ENCODE measurements at regions not wholly inside any gene's neighbourhood (a gene's known extent, or its start where the extent isn't known, plus 50 kb on each side); places are given as distances from the start of the nearest gene placed in this dataset.
A peak's percentile ranks its signal among the peaks of the same experiment; 100 is the strongest.

DNA sequence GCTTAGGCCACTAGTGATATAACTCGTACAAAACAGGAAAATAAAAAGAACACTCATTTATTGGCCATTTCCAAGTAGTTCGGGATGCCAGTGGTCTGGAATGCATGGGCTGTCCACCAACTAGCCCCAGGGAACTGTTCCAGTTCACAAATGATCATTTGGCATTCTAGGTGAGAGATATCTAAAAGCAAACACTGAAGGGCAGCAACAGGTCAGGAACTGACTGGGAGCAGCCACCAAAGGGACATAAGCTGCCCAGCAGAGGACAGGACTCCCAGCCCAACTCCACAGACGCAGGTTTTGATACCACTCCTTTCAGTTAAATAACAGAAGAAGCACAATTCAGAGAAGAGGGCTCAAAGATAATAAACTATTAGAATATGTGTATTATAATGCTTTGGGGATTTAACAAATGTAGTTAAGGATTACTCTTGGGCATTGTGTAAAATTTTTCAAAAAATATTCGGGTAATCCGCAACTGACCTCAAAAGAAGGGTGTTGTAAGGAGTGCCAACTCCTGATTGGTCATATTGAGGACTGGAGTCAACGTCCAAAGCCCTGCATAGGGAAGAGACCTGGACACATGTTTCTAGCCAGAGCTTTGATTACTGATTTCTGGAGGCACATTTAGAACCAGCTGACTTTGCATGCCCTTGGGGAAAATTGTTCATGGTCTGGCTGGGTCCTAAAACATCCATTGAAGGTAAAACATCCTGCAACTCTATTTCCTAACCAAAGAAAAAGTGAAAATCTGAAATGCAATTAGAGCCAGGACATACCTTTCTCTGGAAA is 320.0 kb downstream of the DNAH5 start:
- H3K4me3 ChIP-seq (ENCODE audit: low read depth, low read length), result no peak overlapping the region
- no peak overlapping the region for H3K27ac ChIP-seq
- TF ChIP-seq CTCF (IDR thresholded peaks at IDR 0.05; ENCODE audit: low read depth, low read length), result no peak
- no peaks in the 10 kb centered on the region for H3K27me3 ChIP-seq (ENCODE audit: insufficient read depth, low read depth, severe bottlenecking)
- no peaks in the 10 kb centered on the region for H3K9me3 ChIP-seq (ENCODE audit: severe bottlenecking)
- H3K36me3 ChIP-seq, result no peaks in the 10 kb centered on the region
- no peak for DNase-seq

DNA sequence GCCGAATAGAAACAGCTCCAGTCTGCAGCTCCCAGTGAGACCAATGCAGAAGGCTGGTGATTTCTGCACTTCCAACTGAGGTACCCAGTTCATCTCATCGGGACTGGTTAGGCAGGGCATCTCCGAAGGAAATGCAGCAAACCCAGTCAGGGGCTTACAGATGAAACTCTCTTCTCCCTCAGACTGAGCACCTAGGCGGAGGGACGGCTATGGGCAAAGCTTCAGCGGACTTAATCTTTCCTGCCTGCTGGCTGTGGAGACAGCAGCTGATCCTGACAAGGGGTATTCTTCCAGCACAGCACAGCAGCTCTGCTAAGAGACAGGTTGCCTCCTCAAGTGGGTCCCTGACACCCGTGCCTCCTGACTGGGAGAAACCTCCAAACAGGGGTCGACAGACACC is 330.9 kb downstream of the DNAH5 start:
- no peak overlapping the region for H3K27ac ChIP-seq
- no peaks in the 10 kb centered on the region for H3K27me3 ChIP-seq (ENCODE audit: insufficient read depth, low read depth, severe bottlenecking)
- H3K4me3 ChIP-seq (ENCODE audit: low read depth, low read length), result no peak overlapping the region
- H3K9me3 ChIP-seq (ENCODE audit: severe bottlenecking), result peaks cover 8% of the 10 kb centered on the region
- TF ChIP-seq CTCF (IDR thresholded peaks at IDR 0.05; ENCODE audit: low read depth, low read length), result no peak
- H3K36me3 ChIP-seq, result no peaks in the 10 kb centered on the region
- peak; percentile 68 for DNase-seq

- no peak overlapping the region for H3K27ac ChIP-seq
- no peak overlapping the region for H3K4me3 ChIP-seq (ENCODE audit: low read depth, low read length)
- peaks cover 5% of the 10 kb centered on the region for H3K9me3 ChIP-seq (ENCODE audit: severe bottlenecking)
- TF ChIP-seq CTCF (IDR thresholded peaks at IDR 0.05; ENCODE audit: low read depth, low read length), result no peak
- H3K36me3 ChIP-seq, result no peaks in the 10 kb centered on the region
- H3K27me3 ChIP-seq (ENCODE audit: insufficient read depth, low read depth, severe bottlenecking), result no peaks in the 10 kb centered on the region
- DNase-seq, result no peak
Observed at GRCh38 chr5:13611604-13612003, 332.9 kb downstream of the DNAH5 start.

DNA sequence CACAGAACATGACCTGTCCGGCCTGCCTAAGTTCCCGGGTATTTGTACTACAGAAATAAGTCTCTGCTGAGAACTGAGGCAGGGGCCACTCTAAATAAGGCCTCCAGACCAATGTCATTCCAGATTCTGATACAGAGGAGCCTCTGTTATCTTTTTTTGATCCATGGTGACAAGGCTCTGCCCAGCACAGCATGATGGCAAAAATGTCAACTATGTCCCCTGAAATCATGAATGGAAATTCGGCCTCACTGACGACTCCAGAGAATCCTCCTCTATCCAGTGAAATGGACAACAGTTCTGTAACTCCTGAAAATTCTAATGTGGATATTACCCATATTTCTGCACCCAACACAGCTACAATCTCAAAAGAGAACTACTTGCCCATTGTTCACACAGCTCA is 335.0 kb downstream of the DNAH5 start:
- Histone ChIP-seq H3K27ac (no peak overlapping the region), H3K9me3 (ENCODE audit: severe bottlenecking) (no peaks in the 10 kb centered on the region), H3K36me3 (no peaks in the 10 kb centered on the region), H3K27me3 (ENCODE audit: insufficient read depth, low read depth, severe bottlenecking) (no peaks in the 10 kb centered on the region), H3K4me3 (ENCODE audit: low read depth, low read length) (no peak overlapping the region)
- no peak for TF ChIP-seq CTCF (IDR thresholded peaks at IDR 0.05; ENCODE audit: low read depth, low read length)
- DNase-seq, result no peak

- Histone ChIP-seq H3K27ac (no peak overlapping the region), H3K4me3 (ENCODE audit: low read depth, low read length) (no peak overlapping the region), H3K27me3 (ENCODE audit: insufficient read depth, low read depth, severe bottlenecking) (no peaks in the 10 kb centered on the region), H3K36me3 (no peaks in the 10 kb centered on the region), H3K9me3 (ENCODE audit: severe bottlenecking) (no peaks in the 10 kb centered on the region)
- DNase-seq, result no peak
- TF ChIP-seq CTCF (IDR thresholded peaks at IDR 0.05; ENCODE audit: low read depth, low read length), result no peak
Observed at GRCh38 chr5:13606051-13606450, 338.4 kb downstream of the DNAH5 start.

- TF ChIP-seq CTCF (IDR thresholded peaks at IDR 0.05; ENCODE audit: low read depth, low read length), result no peak
- DNase-seq, result no peak
- H3K27me3 ChIP-seq (ENCODE audit: insufficient read depth, low read depth, severe bottlenecking), result no peaks in the 10 kb centered on the region
- H3K4me3 ChIP-seq (ENCODE audit: low read depth, low read length), result no peak overlapping the region
- H3K9me3 ChIP-seq (ENCODE audit: severe bottlenecking), result no peaks in the 10 kb centered on the region
- H3K27ac ChIP-seq, result no peak overlapping the region
- no peaks in the 10 kb centered on the region for H3K36me3 ChIP-seq
Observed at GRCh38 chr5:13601112-13601511, 343.4 kb downstream of the DNAH5 start.

All from WERI-Rb-1 (cell line).